ENCODE measurements at regions not wholly inside any gene's neighbourhood (a gene's known extent, or its start where the extent isn't known, plus 50 kb on each side); places are given as distances from the start of the nearest gene placed in this dataset.

GRCh38 chr4:188428935-188429334, 289.7 kb downstream of the TRIML1 start:
- Histone ChIP-seq H3K36me3 (ENCODE audit: control insufficient read depth, insufficient read depth, low read length) (no peaks in the 10 kb centered on the region), H3K4me1 (ENCODE audit: control insufficient read depth, insufficient read depth, low read length) (peaks cover 4% of the 10 kb centered on the region), H3K27ac (ENCODE audit: low read length) (peak overlapping the region; percentile 48; the same call in 1 of the 2 replicates), H3K4me3 (ENCODE audit: low read depth in 2 of 2, low read length in 2 of 2) (no peak overlapping the region), H3K27me3 (ENCODE audit: control insufficient read depth, insufficient read depth, low read length) (no peaks in the 10 kb centered on the region), H3K9me3 (ENCODE audit: control insufficient read depth, insufficient read depth, low read depth, low read length) (no peaks in the 10 kb centered on the region)
- in situ Hi-C loops (cut with HindIII; ENCODE audit: low pct_unique_long_range_greater_than_20kb, low sequenced_read_pairs) (no loop called here), intact Hi-C loops (cut with micrococcal nuclease; ENCODE audit: unreplicated experiment) (no loop called here)
- no peak for DNase-seq (ENCODE audit: low read depth, low spot score)
- POLR2A ChIA-PET, result no interaction called here
- BruUV-seq (replicated peaks), result no TSS peak
- no peak for ATAC-seq
- CTCF ChIA-PET, result no interaction called here
- TF ChIP-seq TCF7L2 (IDR thresholded peaks at IDR 0.05; ENCODE audit: low read depth, low read length) (no peak), POLR2AphosphoS5 (IDR thresholded peaks at IDR 0.05; ENCODE audit: low read depth, low read length) (no peak), SIN3A (IDR thresholded peaks at IDR 0.05; ENCODE audit: borderline replicate concordance, insufficient read depth, low read depth, low read length) (no peak)
- TF ChIP-seq, protein P1, sequence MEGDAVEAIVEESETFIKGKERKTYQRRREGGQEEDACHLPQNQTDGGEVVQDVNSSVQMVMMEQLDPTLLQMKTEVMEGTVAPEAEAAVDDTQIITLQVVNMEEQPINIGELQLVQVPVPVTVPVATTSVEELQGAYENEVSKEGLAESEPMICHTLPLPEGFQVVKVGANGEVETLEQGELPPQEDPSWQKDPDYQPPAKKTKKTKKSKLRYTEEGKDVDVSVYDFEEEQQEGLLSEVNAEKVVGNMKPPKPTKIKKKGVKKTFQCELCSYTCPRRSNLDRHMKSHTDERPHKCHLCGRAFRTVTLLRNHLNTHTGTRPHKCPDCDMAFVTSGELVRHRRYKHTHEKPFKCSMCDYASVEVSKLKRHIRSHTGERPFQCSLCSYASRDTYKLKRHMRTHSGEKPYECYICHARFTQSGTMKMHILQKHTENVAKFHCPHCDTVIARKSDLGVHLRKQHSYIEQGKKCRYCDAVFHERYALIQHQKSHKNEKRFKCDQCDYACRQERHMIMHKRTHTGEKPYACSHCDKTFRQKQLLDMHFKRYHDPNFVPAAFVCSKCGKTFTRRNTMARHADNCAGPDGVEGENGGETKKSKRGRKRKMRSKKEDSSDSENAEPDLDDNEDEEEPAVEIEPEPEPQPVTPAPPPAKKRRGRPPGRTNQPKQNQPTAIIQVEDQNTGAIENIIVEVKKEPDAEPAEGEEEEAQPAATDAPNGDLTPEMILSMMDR (IDR thresholded peaks at IDR 0.05), result no peak
- TF ChIP-seq, protein P2, sequence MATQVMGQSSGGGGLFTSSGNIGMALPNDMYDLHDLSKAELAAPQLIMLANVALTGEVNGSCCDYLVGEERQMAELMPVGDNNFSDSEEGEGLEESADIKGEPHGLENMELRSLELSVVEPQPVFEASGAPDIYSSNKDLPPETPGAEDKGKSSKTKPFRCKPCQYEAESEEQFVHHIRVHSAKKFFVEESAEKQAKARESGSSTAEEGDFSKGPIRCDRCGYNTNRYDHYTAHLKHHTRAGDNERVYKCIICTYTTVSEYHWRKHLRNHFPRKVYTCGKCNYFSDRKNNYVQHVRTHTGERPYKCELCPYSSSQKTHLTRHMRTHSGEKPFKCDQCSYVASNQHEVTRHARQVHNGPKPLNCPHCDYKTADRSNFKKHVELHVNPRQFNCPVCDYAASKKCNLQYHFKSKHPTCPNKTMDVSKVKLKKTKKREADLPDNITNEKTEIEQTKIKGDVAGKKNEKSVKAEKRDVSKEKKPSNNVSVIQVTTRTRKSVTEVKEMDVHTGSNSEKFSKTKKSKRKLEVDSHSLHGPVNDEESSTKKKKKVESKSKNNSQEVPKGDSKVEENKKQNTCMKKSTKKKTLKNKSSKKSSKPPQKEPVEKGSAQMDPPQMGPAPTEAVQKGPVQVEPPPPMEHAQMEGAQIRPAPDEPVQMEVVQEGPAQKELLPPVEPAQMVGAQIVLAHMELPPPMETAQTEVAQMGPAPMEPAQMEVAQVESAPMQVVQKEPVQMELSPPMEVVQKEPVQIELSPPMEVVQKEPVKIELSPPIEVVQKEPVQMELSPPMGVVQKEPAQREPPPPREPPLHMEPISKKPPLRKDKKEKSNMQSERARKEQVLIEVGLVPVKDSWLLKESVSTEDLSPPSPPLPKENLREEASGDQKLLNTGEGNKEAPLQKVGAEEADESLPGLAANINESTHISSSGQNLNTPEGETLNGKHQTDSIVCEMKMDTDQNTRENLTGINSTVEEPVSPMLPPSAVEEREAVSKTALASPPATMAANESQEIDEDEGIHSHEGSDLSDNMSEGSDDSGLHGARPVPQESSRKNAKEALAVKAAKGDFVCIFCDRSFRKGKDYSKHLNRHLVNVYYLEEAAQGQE (IDR thresholded peaks at IDR 0.05; ENCODE audit: insufficient read depth in 1 of 2, low read depth in 2 of 2, low read length in 1 of 2), result no peak

- Histone ChIP-seq H3K27me3 (ENCODE audit: control insufficient read depth, insufficient read depth, low read length) (no peaks in the 10 kb centered on the region), H3K27ac (ENCODE audit: low read length) (no peak overlapping the region), H3K9me3 (ENCODE audit: control insufficient read depth, insufficient read depth, low read depth, low read length) (no peaks in the 10 kb centered on the region), H3K4me3 (ENCODE audit: low read depth in 2 of 2, low read length in 2 of 2) (no peak overlapping the region), H3K4me1 (ENCODE audit: control insufficient read depth, insufficient read depth, low read length) (peaks cover 4% of the 10 kb centered on the region), H3K36me3 (ENCODE audit: control insufficient read depth, insufficient read depth, low read length) (no peaks in the 10 kb centered on the region)
- DNase-seq (ENCODE audit: low read depth, low spot score) (no peak), ATAC-seq (no peak)
- intact Hi-C loops (cut with micrococcal nuclease; ENCODE audit: unreplicated experiment), result no loop called here
- in situ Hi-C loops (cut with HindIII; ENCODE audit: low pct_unique_long_range_greater_than_20kb, low sequenced_read_pairs), result no loop called here
- CTCF ChIA-PET, result no interaction called here
- POLR2A ChIA-PET, result no interaction called here
- BruUV-seq (replicated peaks), result no TSS peak
- TF ChIP-seq TCF7L2 (IDR thresholded peaks at IDR 0.05; ENCODE audit: low read depth, low read length) (no peak), SIN3A (IDR thresholded peaks at IDR 0.05; ENCODE audit: borderline replicate concordance, insufficient read depth, low read depth, low read length) (no peak), POLR2AphosphoS5 (IDR thresholded peaks at IDR 0.05; ENCODE audit: low read depth, low read length) (no peak)
- TF ChIP-seq, protein P1 (IDR thresholded peaks at IDR 0.05), result no peak
- TF ChIP-seq, protein P2 (IDR thresholded peaks at IDR 0.05; ENCODE audit: insufficient read depth in 1 of 2, low read depth in 2 of 2, low read length in 1 of 2), result no peak
These were observed 290.7 kb downstream of the TRIML1 start for GRCh38 chr4:188429965-188430364.
